ENCODE measurements at regions not wholly inside any gene's neighbourhood (a gene's known extent, or its start where the extent isn't known, plus 50 kb on each side); places are given as distances from the start of the nearest gene placed in this dataset.

DNA sequence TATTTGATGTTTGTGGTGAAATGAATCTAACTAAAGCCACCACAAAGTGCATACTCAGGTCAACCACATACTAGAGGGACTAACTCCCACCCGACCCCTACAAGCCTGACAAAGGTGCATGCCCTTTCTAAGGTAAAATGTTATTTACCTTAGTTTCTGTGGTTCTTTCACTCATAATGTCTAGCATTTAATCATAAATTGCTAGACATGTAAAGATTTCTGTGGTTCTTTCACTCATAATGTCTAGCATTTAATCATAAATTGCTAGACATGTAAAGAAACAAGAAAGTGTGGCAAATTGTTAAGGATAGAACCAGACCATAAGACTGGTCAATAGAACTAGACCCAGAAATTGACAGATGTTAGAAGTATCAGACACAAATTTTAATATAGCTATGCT, 193.0 kb upstream of the PBX1 start:
- no peak for TF ChIP-seq POLR2A (IDR thresholded peaks at IDR 0.05)
- no peak for TF ChIP-seq CTCF (IDR thresholded peaks at IDR 0.05)
- no peak for DNase-seq

GRCh38 chr1:164369698-164370365, 189.2 kb upstream of the PBX1 start:
- H3K27ac ChIP-seq, result no peak overlapping the region
- no peak for DNase-seq
- no peaks in the 10 kb centered on the region for H3K4me1 ChIP-seq

More for the DNA sequence above, 193.0 kb upstream of the PBX1 start:
- H3K4me1 ChIP-seq, result no peaks in the 10 kb centered on the region
- no peak overlapping the region for H3K27ac ChIP-seq
- H3K36me3 ChIP-seq, result no peaks in the 10 kb centered on the region
- no peak overlapping the region for H3K4me3 ChIP-seq
- H3K9me3 ChIP-seq, result no peaks in the 10 kb centered on the region
- no peaks in the 10 kb centered on the region for H3K27me3 ChIP-seq

GRCh38 chr1:164380893-164381292, 178.1 kb upstream of the PBX1 start:
- Histone ChIP-seq H3K4me1 (no peaks in the 10 kb centered on the region), H3K27ac (no peak overlapping the region), H3K27me3 (no peaks in the 10 kb centered on the region), H3K4me3 (no peak overlapping the region), H3K9me3 (no peaks in the 10 kb centered on the region), H3K36me3 (no peaks in the 10 kb centered on the region)
- DNase-seq, result no peak
- TF ChIP-seq POLR2A (IDR thresholded peaks at IDR 0.05), result no peak

More at GRCh38 chr1:164369698-164370365, 189.2 kb upstream of the PBX1 start:
- H3K27me3 ChIP-seq, result no peaks in the 10 kb centered on the region
- no peaks in the 10 kb centered on the region for H3K36me3 ChIP-seq
- H3K4me3 ChIP-seq, result no peak overlapping the region
- no peak for TF ChIP-seq POLR2A (IDR thresholded peaks at IDR 0.05)
- TF ChIP-seq CTCF (IDR thresholded peaks at IDR 0.05), result no peak
- no peaks in the 10 kb centered on the region for H3K9me3 ChIP-seq

GRCh38 chr1:164382384-164382783, 176.6 kb upstream of the PBX1 start:
- H3K27ac ChIP-seq, result no peak overlapping the region
- no peak for DNase-seq
- H3K9me3 ChIP-seq, result no peaks in the 10 kb centered on the region
- no peaks in the 10 kb centered on the region for H3K36me3 ChIP-seq
- H3K4me1 ChIP-seq, result no peaks in the 10 kb centered on the region
- TF ChIP-seq POLR2A (IDR thresholded peaks at IDR 0.05), result no peak
- no peak for TF ChIP-seq CTCF (IDR thresholded peaks at IDR 0.05)
- no peak overlapping the region for H3K4me3 ChIP-seq
- H3K27me3 ChIP-seq, result no peaks in the 10 kb centered on the region

DNA sequence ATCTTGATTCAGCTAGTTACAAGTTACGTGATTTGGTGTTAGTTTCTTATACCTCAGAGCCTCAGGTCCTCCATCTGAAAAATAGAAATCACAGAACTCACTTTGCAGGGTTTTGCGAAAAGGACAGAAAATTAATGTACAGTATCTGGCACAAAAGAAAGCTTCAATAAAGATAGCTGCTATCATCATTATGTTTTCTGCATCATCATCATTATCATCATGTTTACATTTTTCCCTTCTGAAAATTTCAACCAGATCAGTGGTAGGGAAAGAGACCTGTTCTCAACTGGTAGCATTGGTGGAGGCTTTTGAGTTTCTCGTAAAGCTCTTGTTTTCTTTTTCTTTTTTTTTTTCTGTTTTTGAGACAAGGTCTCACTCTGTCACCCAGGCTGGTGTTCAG, 174.7 kb upstream of the PBX1 start:
- TF ChIP-seq POLR2A (IDR thresholded peaks at IDR 0.05) (no peak), CTCF (IDR thresholded peaks at IDR 0.05) (no peak)
- Histone ChIP-seq H3K36me3 (no peaks in the 10 kb centered on the region), H3K4me1 (no peaks in the 10 kb centered on the region), H3K4me3 (no peak overlapping the region), H3K27ac (no peak overlapping the region), H3K9me3 (no peaks in the 10 kb centered on the region), H3K27me3 (no peaks in the 10 kb centered on the region)
- no peak for DNase-seq

- TF ChIP-seq POLR2A (IDR thresholded peaks at IDR 0.05) (no peak), CTCF (IDR thresholded peaks at IDR 0.05) (no peak)
- no peak for DNase-seq
- no peaks in the 10 kb centered on the region for H3K36me3 ChIP-seq
- H3K27ac ChIP-seq, result no peak overlapping the region
- no peaks in the 10 kb centered on the region for H3K27me3 ChIP-seq
- no peaks in the 10 kb centered on the region for H3K9me3 ChIP-seq
- no peaks in the 10 kb centered on the region for H3K4me1 ChIP-seq
- H3K4me3 ChIP-seq, result no peak overlapping the region
These were observed 141.8 kb upstream of the PBX1 start for GRCh38 chr1:164417016-164417704.

Data from Peyer's patch (tissue), 4 donors.